GM12873 (cell line): ENCODE measurements at regions not wholly inside any gene's neighbourhood (a gene's known extent, or its start where the extent isn't known, plus 50 kb on each side); places are given as distances from the start of the nearest gene placed in this dataset.

ENCODE experiments used
- CTCF ChIP-seq: IDR thresholded peaks from 2 replicates; pipeline ENCODE4 v1.5.1; 2012; ENCODE audit warnings: low read depth, mild to moderate bottlenecking, moderate library complexity, low read length, control low read depth; ENCODE audit not compliant: insufficient read depth; ENCODE audit errors: missing control alignments

GRCh38 chr22:27124351-27124966 is 467.1 kb downstream of the MIAT start:
- TF ChIP-seq CTCF: no peak

- no peak for TF ChIP-seq CTCF
These were observed 468.2 kb downstream of the MIAT start for GRCh38 chr22:27125539-27125938.

- TF ChIP-seq CTCF: no peak
These were observed 470.5 kb downstream of the MIAT start for GRCh38 chr22:27127911-27128310.

- TF ChIP-seq CTCF: no peak
These were observed 471.2 kb downstream of the MIAT start for GRCh38 chr22:27128461-27129085.

- no peak for TF ChIP-seq CTCF
These were observed 471.9 kb downstream of the MIAT start for GRCh38 chr22:27129266-27129665.

GRCh38 chr22:27130906-27131305 is 473.5 kb downstream of the MIAT start:
- TF ChIP-seq CTCF: no peak

GRCh38 chr22:27131346-27131745 is 474.0 kb downstream of the MIAT start:
- TF ChIP-seq CTCF: no peak

GRCh38 chr22:27132400-27132799 is 475.0 kb downstream of the MIAT start:
- no peak for TF ChIP-seq CTCF
